ENCODE measurements at regions not wholly inside any gene's neighbourhood (a gene's known extent, or its start where the extent isn't known, plus 50 kb on each side); places are given as distances from the start of the nearest gene placed in this dataset.
A peak's percentile ranks its signal among the peaks of the same experiment; 100 is the strongest.

DNA sequence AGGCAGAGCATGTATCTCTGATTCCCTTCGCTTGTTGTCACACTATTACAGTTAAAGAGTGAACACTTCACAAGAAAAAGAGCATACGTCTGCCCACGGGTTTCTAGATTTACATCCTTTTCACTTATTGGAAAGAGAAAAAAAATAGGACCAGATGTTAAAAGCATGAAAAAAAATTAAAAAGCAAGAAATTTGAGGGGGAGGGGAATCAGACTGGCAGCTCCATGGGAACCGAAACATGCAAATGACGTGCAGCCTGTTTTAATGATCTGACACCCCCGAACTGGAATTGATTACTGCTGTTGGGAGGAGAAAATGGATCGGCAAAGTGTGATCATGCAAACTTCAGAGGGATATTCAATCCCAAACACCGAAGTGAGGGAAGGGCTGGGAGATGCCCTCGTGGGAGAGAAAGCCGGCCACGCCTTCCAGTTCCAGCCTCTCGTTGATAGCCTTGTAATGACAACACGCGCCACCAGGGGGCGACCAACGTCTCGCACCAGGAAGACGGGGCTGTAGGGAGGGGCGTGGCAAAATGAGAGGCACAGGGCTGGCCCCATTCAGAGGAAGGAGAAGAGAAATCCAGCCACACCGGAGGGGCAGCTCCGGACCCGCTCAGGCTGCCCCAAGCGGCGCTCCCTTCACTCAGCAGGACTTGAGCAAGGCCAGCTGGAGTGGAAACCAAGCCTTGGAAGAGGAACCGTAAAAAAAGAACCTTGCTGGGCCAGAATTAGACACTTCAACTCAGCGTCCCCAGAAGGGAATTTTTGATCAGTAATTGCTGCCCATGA lies 53.8 kb upstream of the SYT13 start:
- DNase-seq: peak; percentile 94

DNA sequence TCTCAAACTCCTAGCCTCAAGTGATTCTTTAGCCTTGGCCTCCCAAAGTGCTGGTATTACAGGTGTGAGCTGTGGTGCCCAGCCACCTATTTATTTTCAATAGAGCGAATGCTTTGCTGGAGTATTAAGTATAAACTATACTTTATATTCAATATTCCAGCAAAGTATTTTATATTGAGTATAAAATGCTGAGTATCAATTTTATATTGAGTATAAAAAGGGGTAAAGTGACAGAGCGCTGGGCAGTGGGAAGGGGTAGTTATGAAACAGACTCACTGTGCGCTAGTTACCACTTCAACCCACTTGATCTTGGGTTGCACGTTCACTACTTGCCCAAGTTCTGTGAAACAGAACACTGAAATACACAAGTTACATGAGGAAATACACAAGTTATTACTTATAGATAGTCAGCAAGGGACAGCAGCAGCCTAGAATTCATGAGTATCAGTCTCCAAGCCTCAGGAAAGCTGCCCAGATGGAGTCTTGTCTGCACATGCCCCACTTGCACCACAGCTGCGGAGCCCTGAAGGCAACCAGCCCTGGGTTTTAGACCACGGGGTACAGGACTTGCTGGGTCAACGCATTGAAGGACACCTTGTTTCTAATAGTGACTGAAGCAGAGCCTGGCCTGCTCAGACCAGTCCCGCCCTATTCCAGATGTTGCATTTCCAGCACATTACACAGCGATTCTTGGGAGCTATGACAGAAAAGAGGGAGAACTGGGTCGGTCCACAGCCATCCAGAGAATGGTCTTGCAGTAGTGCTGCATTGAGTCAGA lies 51.6 kb upstream of the SYT13 start:
- DNase-seq: no peak

DNA sequence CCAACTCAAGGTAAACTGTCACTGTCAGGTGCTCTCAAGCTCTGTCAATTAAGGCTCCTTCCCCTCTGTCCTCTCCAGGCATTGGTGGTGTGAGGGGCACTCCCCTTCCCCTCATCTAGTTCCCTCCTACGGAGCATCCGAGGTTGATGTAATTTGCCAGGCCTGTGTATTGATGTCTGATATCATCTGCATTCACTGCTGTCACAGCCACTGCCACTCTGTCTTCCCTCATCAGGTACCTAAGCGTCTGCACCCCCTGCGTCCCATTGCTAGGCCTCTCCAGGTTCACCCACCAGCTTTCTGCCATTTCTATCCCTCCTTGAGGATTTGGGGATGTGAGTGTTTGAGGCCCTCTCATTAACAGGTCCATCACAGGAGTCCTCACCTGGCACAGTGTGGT lies 50.0 kb upstream of the SYT13 start:
- DNase-seq: peak; percentile 51

Data from NCI-H69 (cell line).